Activated CD4-positive, alpha-beta memory T cell treated with anti-CD3 and anti-CD28 coated beads for 36 hours (primary cell): ENCODE measurements at regions not wholly inside any gene's neighbourhood (a gene's known extent, or its start where the extent isn't known, plus 50 kb on each side); places are given as distances from the start of the nearest gene placed in this dataset.

Experiments
- CTCF ChIA-PET: fragments of 350-600 bp; sonication (Branson Sonifier 250); formaldehyde crosslinking; loops from one replicate; lab custom pipeline; 2021; ENCODE audit warnings: antibody characterized with exemption, inconsistent platforms; lab: Charles Lee
- POLR2A ChIA-PET: fragments of 350-600 bp; sonication (Branson Sonifier 250); formaldehyde crosslinking; loops from one replicate; lab custom pipeline; 2021; ENCODE audit warnings: antibody characterized with exemption; lab: Charles Lee
- DNase-seq: peaks from one replicate; pipeline ENCODE4 v3.0.0-alpha.2; 2020
- H3K27ac Mint-ChIP-seq: one replicate; pipeline ENCODE4 v1.8.0; 2021; ENCODE audit warnings: mixed read lengths
- H3K27me3 Mint-ChIP-seq: one replicate; pipeline ENCODE4 v1.8.0; 2021; ENCODE audit warnings: mixed read lengths
- H3K36me3 Mint-ChIP-seq: one replicate; pipeline ENCODE4 v1.8.0; 2021; ENCODE audit warnings: mixed read lengths
- H3K4me1 Mint-ChIP-seq: one replicate; pipeline ENCODE4 v1.8.0; 2021; ENCODE audit warnings: low read depth, mixed read lengths
- H3K4me3 Mint-ChIP-seq: one replicate; pipeline ENCODE4 v1.8.0; 2021; ENCODE audit warnings: mild to moderate bottlenecking, mixed read lengths
- H3K9me3 Mint-ChIP-seq: one replicate; pipeline ENCODE4 v1.8.0; 2021; ENCODE audit warnings: mixed read lengths
- intact Hi-C: fragments of 100-400 bp; cut with micrococcal nuclease; formaldehyde crosslinking; loops from one replicate; pipeline ENCODE4 v1.15.1; 2023

DNA sequence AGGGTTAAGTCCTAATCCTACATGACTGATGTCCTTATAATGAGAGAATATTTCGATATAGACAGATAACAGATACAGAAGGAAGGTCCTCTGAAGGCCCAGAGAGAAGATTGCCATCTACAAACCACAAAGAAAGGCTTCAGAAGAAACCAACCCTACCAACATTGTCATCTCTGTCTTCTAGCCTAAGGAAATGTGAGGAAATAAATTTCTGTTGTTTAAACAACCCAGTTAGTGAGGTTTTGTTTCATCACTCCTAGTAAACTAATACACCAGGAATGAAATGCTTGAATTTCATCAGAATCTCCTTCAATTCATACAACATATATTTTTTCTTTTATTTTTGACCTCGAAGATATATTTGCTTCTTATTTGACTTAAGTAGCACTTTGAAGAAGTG is 1527.8 kb downstream of the STIM2 start:
- peaks cover 6% of the 10 kb centered on the region for H3K9me3 Mint-ChIP-seq
- CTCF ChIA-PET = no interaction called here
- DNase-seq = no peak
- H3K36me3 Mint-ChIP-seq = no peaks in the 10 kb centered on the region
- H3K4me3 Mint-ChIP-seq = no peak overlapping the region
- H3K27me3 Mint-ChIP-seq = no peaks in the 10 kb centered on the region
- intact Hi-C loops = no loop called here
- H3K4me1 Mint-ChIP-seq = no peaks in the 10 kb centered on the region
- H3K27ac Mint-ChIP-seq = no peak overlapping the region
- POLR2A ChIA-PET = no interaction called here

DNA sequence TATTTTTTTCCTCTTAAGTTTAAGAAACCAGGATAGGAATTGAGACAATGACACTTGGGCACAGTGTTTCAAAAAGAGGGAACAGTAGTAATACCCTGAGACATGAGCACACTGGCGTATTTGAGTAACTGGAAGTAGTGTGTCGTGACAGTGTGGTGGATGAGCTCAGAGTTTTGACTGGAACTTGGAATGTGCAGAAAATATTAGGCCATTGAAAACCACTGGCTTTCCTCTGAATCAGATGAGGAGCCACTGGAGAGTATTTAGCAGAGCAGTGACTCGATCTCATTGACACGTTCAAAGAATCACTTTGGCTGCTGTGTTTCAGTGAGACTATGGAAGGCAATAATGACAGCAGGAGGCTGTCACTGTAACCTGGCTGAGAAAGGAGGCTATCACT is 1531.2 kb downstream of the STIM2 start:
- H3K4me1 Mint-ChIP-seq = no peaks in the 10 kb centered on the region
- CTCF ChIA-PET = no interaction called here
- no peaks in the 10 kb centered on the region for H3K36me3 Mint-ChIP-seq
- H3K4me3 Mint-ChIP-seq = no peak overlapping the region
- no peak overlapping the region for H3K27ac Mint-ChIP-seq
- no peak for DNase-seq
- H3K27me3 Mint-ChIP-seq = no peaks in the 10 kb centered on the region
- intact Hi-C loops = no loop called here
- peaks cover 12% of the 10 kb centered on the region for H3K9me3 Mint-ChIP-seq
- POLR2A ChIA-PET = no interaction called here

DNA sequence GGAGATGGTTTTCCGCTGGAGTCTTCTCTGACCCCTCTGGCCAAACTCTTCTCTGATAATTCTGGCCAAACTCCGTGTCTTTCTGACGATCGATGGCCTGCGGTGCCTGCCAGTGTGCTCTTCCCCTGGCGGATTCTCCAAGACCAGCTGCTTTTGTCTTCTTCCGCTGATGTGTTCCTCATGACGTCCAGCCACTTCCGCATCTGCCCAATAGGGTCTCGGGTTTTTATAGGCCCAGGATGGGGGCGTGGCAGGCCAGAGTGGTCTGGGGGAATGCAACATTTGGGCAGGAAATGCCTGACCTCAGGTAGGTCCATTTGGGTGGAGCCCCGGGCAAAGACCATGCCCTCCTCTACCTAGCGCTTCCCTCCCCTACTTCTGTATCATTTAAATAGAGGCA is 1542.1 kb downstream of the STIM2 start:
- Mint-ChIP-seq H3K27me3 (no peaks in the 10 kb centered on the region), H3K9me3 (peaks cover 2% of the 10 kb centered on the region), H3K36me3 (peaks cover 1% of the 10 kb centered on the region), H3K27ac (no peak overlapping the region), H3K4me1 (no peaks in the 10 kb centered on the region), H3K4me3 (no peak overlapping the region)
- intact Hi-C loops = no loop called here
- ChIA-PET POLR2A (no interaction called here), CTCF (no interaction called here)
- no peak for DNase-seq

DNA sequence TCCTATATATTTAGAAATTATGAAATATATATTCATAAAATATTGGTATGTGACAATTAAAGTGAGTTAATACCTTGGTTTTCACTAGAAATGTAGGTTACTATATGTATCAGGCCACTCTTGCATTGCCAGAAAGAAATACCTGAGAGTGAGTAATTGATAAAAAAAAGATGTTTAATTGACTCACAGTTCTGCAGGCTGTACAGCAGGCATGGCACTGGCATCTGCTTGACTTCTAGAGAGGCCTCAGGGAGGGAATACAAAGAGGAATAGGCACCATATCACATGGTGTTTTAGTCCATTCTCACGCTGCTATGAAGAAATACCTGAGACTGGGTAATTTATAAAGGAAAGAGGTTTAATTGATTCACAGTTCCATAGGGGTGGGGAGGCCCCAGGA is 1560.6 kb downstream of the STIM2 start:
- Mint-ChIP-seq H3K4me1 (no peaks in the 10 kb centered on the region), H3K27me3 (no peaks in the 10 kb centered on the region), H3K9me3 (peaks cover 9% of the 10 kb centered on the region), H3K36me3 (no peaks in the 10 kb centered on the region), H3K4me3 (no peak overlapping the region), H3K27ac (no peak overlapping the region)
- CTCF ChIA-PET = no interaction called here
- POLR2A ChIA-PET = no interaction called here
- intact Hi-C loops = no loop called here
- DNase-seq = no peak

DNA sequence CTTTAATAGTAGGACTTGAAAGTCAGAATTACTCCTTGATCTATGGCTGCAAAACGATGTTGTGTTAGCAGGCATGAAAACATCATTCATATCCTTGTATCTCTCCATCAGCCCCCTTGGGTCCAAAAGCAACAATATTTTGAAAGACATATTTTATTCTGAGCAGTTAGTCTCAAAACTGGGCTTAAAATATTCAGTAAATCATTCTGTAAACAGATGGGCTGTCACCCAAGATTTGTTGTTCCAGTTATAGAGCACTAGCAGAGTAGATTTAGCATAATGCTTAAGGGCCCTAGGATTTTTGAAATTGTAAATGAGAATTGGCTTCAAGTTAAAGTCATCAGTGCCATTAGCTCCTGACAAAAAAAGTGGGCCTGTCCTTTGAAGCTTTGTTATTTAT is 1565.6 kb downstream of the STIM2 start:
- Mint-ChIP-seq H3K27me3 (no peaks in the 10 kb centered on the region), H3K4me3 (no peak overlapping the region), H3K27ac (no peak overlapping the region), H3K36me3 (no peaks in the 10 kb centered on the region), H3K9me3 (peaks cover 9% of the 10 kb centered on the region), H3K4me1 (no peaks in the 10 kb centered on the region)
- CTCF ChIA-PET = no interaction called here
- intact Hi-C loops = no loop called here
- POLR2A ChIA-PET = no interaction called here
- no peak for DNase-seq

DNA sequence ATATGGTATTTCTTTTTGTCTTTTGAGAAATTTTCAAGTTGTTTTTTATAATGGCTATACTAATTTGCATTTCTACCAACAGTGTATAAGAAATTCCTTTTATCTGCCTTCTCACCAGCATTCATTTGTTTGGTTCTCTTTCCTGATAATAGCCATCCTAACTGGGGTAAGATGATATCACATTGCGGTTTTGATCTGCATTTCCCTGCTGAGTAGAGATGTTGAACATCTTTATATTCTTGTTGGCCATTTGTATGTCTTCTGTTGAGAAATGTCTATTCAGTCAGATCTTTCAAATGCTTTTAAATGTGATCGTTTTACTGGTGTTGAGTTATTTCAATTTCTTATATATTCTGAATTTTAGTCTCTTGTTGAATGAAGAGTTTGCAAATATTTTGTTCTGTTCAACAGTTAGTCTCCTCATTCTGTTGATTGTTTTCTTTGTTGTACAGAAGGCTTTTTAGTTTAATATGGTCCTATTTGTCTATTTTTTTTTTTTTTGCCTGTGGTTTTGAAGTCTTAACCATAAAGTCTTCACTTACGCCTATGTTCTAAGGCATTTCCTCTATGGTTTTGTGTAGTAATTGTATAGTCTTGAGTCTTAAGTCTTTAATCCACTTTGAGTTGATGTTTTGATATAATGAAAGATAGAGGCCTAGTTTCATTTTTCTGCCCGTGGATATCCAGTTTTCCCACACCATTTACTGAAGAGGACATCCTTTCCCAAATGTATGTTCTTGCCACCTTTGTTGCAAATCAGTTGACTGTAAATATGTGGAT is 1566.9 kb downstream of the STIM2 start:
- H3K9me3 Mint-ChIP-seq = peaks cover 10% of the 10 kb centered on the region
- H3K4me1 Mint-ChIP-seq = no peaks in the 10 kb centered on the region
- ChIA-PET CTCF (no interaction called here), POLR2A (no interaction called here)
- no peak for DNase-seq
- no peaks in the 10 kb centered on the region for H3K27me3 Mint-ChIP-seq
- no peaks in the 10 kb centered on the region for H3K36me3 Mint-ChIP-seq
- no peak overlapping the region for H3K4me3 Mint-ChIP-seq
- H3K27ac Mint-ChIP-seq = no peak overlapping the region
- intact Hi-C loops = no loop called here

DNA sequence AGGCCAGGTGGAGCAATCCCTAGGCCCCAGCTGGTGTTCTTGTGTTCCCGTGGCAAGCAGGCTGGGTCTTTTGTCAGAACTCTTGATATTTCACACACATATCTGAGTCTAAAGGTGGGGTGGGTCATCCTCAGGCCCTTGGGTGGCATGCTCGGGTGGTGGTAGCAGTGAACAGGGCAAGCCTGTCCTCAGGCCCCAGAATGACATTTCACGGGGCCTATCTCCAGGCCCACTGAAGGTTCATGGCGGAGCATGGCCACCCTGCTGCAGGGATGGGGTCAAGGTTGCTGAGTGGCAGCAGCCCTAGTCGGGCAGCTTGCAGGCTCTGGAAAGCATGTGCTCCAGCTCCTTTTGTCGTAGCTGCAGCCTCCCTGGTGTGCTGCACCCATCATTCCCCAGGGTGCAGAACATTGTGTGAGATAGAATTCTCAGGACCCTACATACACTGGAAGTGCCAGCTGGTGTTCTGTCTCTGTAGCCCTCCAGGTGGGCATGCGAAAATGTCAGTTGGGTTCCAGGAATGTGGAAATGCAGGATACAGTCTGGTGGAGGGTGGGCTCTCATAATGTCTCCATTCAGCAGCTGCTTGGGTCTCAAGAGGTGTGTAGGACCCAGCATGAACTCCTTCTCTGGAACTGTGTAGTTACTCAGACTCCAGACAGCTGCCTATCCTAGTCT is 1571.8 kb downstream of the STIM2 start:
- Mint-ChIP-seq H3K36me3 (no peaks in the 10 kb centered on the region), H3K27me3 (no peaks in the 10 kb centered on the region), H3K4me1 (no peaks in the 10 kb centered on the region), H3K4me3 (no peak overlapping the region), H3K27ac (no peak overlapping the region), H3K9me3 (peaks cover 12% of the 10 kb centered on the region)
- DNase-seq = no peak
- CTCF ChIA-PET = no interaction called here
- intact Hi-C loops = no loop called here
- POLR2A ChIA-PET = no interaction called here

DNA sequence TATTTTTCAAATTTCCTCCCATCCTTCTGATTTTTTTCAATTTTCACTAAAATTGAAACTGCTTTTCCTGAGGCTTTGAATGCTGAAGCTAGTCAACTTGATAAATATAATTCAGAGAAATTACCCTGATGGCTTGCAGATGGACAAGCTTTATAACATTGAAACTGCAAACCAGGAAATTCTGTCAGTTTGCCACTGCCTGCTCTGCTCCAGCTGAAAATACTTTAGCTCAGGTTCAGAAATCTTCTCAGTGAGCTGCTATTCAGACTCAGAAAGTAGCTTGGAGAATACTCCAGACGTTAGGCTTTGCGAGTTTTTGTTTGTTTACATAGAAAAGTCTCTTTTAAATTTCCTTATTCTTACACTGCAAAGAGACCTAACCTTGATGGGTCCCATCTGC is 1574.7 kb downstream of the STIM2 start:
- H3K4me1 Mint-ChIP-seq = no peaks in the 10 kb centered on the region
- POLR2A ChIA-PET = no interaction called here
- H3K36me3 Mint-ChIP-seq = no peaks in the 10 kb centered on the region
- DNase-seq = no peak
- no peak overlapping the region for H3K4me3 Mint-ChIP-seq
- intact Hi-C loops = no loop called here
- H3K9me3 Mint-ChIP-seq = peaks cover 14% of the 10 kb centered on the region
- CTCF ChIA-PET = no interaction called here
- no peak overlapping the region for H3K27ac Mint-ChIP-seq
- no peaks in the 10 kb centered on the region for H3K27me3 Mint-ChIP-seq

DNA sequence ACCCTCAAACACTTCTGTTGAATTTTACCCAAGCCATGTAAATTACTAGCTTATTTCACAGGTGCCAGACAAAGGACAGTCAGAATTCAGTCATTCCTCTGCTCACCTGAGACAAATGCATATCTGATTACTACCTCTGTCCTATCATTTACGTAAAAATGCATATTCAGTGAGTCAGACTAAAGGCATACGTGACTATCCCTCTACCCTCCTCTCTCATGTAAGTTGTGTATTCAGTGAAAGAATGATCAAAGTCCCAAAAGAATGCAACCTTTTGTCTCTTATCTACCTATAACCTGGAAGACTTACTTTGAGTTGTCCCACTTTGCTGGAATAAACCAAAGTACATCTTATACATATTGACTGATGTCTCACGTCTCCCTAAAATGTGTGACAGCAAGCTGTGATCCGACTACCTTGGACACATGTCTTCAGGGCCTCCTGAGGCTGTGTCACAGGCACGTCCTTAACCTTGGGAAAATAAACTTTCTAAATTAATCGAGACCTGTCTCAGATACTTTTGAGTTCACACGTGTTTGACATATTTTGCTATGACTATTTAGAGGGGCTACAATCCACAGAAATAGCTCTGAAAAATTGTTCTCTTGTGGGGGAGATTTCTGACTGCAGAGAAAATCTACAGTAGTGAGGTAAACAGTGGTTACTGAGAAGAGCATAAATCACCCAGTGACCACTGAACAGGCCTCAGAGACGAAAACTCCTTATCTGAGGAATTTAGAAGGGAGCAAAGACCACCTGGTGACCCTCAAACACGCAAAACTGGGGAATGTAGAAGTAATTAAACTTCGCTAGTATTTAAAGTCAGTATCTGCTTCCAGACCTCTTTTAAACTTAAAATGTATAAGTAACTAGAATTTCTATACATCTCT is 1575.8 kb downstream of the STIM2 start:
- no peaks in the 10 kb centered on the region for H3K4me1 Mint-ChIP-seq
- peaks cover 10% of the 10 kb centered on the region for H3K9me3 Mint-ChIP-seq
- intact Hi-C loops = no loop called here
- DNase-seq = no peak
- POLR2A ChIA-PET = no interaction called here
- no peak overlapping the region for H3K27ac Mint-ChIP-seq
- no peak overlapping the region for H3K4me3 Mint-ChIP-seq
- H3K36me3 Mint-ChIP-seq = no peaks in the 10 kb centered on the region
- CTCF ChIA-PET = no interaction called here
- no peaks in the 10 kb centered on the region for H3K27me3 Mint-ChIP-seq

DNA sequence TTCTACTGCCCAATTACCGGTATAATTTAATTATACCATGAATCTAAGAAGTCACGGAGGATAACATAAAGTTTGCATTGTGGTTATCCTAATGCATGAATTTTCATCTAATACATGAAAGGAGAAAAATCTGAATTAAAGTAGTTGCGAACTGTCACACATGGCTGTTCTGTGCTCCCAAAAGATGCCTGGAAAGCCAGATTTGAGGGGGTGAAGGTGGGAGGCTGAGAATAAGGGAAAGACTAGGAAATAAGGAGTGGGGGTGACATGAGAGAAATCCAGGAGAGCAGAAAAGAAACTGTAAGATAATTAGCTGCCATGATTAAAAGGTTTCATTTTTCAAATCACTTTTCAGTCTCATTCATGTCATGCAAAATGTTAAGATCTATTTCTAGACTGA is 1582.7 kb downstream of the STIM2 start:
- POLR2A ChIA-PET = no interaction called here
- no peaks in the 10 kb centered on the region for H3K36me3 Mint-ChIP-seq
- intact Hi-C loops = no loop called here
- H3K4me1 Mint-ChIP-seq = no peaks in the 10 kb centered on the region
- no peak for DNase-seq
- no peak overlapping the region for H3K27ac Mint-ChIP-seq
- H3K27me3 Mint-ChIP-seq = no peaks in the 10 kb centered on the region
- no peak overlapping the region for H3K4me3 Mint-ChIP-seq
- peaks cover 16% of the 10 kb centered on the region for H3K9me3 Mint-ChIP-seq
- CTCF ChIA-PET = no interaction called here

DNA sequence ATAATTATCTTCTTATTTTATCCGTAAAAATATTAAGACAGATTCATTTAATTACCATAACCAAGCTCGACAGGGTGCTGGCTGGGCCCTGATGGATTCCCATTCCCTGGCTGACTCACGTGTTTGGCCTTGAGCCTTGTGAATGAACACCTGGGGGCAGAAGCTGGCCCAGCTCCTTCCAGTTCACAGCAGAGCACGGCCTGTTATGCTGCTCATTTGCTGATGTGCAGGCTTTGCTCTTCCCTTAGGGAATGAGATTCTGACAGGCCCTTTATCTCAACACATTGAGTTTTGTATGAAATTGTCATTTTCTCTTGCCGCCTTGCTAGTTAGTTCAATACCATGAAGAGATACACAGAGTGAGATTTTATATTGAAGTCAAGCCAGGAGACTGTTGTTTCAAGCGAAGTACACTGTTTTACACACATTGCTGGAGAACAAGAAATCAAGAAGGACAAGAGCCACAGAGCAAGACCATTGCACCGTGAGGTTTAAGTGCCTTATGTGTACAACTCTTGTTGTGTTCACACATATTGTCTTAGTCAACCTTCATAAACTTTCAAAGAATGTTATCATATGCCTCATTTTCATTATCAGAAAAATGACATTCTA is 1583.3 kb downstream of the STIM2 start:
- H3K4me3 Mint-ChIP-seq = no peak overlapping the region
- peaks cover 16% of the 10 kb centered on the region for H3K9me3 Mint-ChIP-seq
- H3K36me3 Mint-ChIP-seq = no peaks in the 10 kb centered on the region
- no peak overlapping the region for H3K27ac Mint-ChIP-seq
- H3K4me1 Mint-ChIP-seq = no peaks in the 10 kb centered on the region
- intact Hi-C loops = no loop called here
- ChIA-PET POLR2A (no interaction called here), CTCF (no interaction called here)
- DNase-seq = no peak
- H3K27me3 Mint-ChIP-seq = no peaks in the 10 kb centered on the region

DNA sequence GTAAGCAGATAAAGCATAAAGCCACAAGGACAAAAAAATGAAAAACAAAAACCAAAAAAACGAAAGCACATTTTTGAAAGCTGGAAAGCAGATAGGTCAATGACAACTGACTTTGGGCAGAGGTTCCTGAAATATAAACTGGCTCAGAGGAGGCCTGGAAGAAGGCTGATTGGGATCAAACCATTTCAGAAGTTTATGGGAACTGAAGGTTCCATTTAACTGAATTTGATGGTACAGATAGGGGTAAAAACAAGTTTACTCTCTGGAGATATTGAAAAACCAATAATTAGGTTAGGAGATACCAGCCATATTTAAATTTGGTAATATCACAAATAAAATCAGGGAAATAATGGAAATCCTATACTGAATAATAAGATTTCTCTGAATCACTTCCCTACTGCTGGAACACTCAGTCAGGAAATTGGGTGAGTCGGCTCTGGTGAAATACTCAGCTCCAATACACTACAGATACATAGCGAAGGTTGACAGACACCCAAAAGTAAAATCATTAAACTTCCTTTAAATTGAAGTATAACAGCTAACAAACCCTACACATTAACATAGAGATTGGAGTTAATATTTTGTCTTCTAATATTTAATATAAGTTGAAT is 1584.3 kb downstream of the STIM2 start:
- Mint-ChIP-seq H3K27me3 (no peaks in the 10 kb centered on the region), H3K4me3 (no peak overlapping the region), H3K27ac (no peak overlapping the region), H3K4me1 (no peaks in the 10 kb centered on the region), H3K36me3 (no peaks in the 10 kb centered on the region), H3K9me3 (peaks cover 15% of the 10 kb centered on the region)
- intact Hi-C loops = no loop called here
- POLR2A ChIA-PET = no interaction called here
- no peak for DNase-seq
- CTCF ChIA-PET = no interaction called here
